CD4-positive, alpha-beta T cell (primary cell): ENCODE measurements at regions not wholly inside any gene's neighbourhood (a gene's known extent, or its start where the extent isn't known, plus 50 kb on each side); places are given as distances from the start of the nearest gene placed in this dataset.

ENCODE experiments used
- ATAC-seq: fragments of 200-7000 bp; cut with Tn5 transposase; one replicate; pipeline ENCODE4 v1.10.0; 2022; ENCODE audit warnings: mild to moderate bottlenecking; ENCODE audit not compliant: poor library complexity
- CTCF ChIA-PET: fragments of 350-600 bp; sonication (Branson Sonifier 250); formaldehyde crosslinking; loops from one replicate; lab custom pipeline; 2021; ENCODE audit warnings: antibody characterized with exemption, inconsistent platforms; lab: Charles Lee
- POLR2A ChIA-PET: fragments of 350-600 bp; sonication (Branson Sonifier 250); formaldehyde crosslinking; loops from one replicate; lab custom pipeline; 2021; ENCODE audit warnings: antibody characterized with exemption, inconsistent platforms; lab: Charles Lee
- DNase-seq, 14 experiments: peaks; one replicate each; pipeline ENCODE4 v3.0.0-alpha.2; 2013 to 2020; ENCODE audit warnings: mixed read lengths in 2 of 14
- H3K27ac ChIP-seq, 2 donors: one replicate each; pipeline versions ENCODE4 v1.5.1 to v1.7.0; 2013; ENCODE audit warnings: low read length in 2 of 2, low read depth in 1 of 2, mild to moderate bottlenecking in 1 of 2
- H3K27me3 ChIP-seq, 2 experiments: 1 replicate in 1 of 2; 2 replicates in 1 of 2; pipeline versions ENCODE4 v1.6.1 to v1.7.0; 2013; ENCODE audit warnings: low read length in 2 of 2, control low read depth in 1 of 2, mild to moderate bottlenecking in 1 of 2, moderate library complexity in 1 of 2; ENCODE audit not compliant: insufficient read depth in 2 of 2, control insufficient read depth in 1 of 2
- H3K36me3 ChIP-seq: one replicate; pipeline ENCODE4 v1.6.1; 2013; ENCODE audit warnings: low read length, control low read depth; ENCODE audit not compliant: insufficient read depth
- H3K4me1 ChIP-seq: one replicate; pipeline ENCODE4 v1.6.1; 2013; ENCODE audit warnings: low read length, control low read depth; ENCODE audit not compliant: insufficient read depth
- H3K4me3 ChIP-seq: one replicate; pipeline ENCODE4 v1.5.1; 2013; ENCODE audit warnings: mild to moderate bottlenecking, low read length, moderate library complexity
- H3K9me3 ChIP-seq, 2 experiments: 1 replicate in 1 of 2; 2 replicates in 1 of 2; pipeline versions ENCODE4 v1.6.1 to v1.7.0; 2013; ENCODE audit warnings: low read length in 2 of 2, mild to moderate bottlenecking in 2 of 2, control low read depth in 1 of 2, moderate library complexity in 1 of 2; ENCODE audit not compliant: control insufficient read depth in 1 of 2, insufficient read depth in 1 of 2
- H3K27ac Mint-ChIP-seq: one replicate; pipeline ENCODE4 v1.8.0; 2020; ENCODE audit warnings: mixed read lengths
- H3K27me3 Mint-ChIP-seq: one replicate; pipeline ENCODE4 v1.8.0; 2021; ENCODE audit warnings: mixed read lengths
- H3K36me3 Mint-ChIP-seq: one replicate; pipeline ENCODE4 v1.8.0; 2021; ENCODE audit warnings: low read depth, mixed read lengths
- H3K4me1 Mint-ChIP-seq: one replicate; pipeline ENCODE4 v1.8.0; 2021; ENCODE audit warnings: low read depth, mixed read lengths
- H3K4me3 Mint-ChIP-seq: one replicate; pipeline ENCODE4 v1.8.0; 2020; ENCODE audit warnings: mild to moderate bottlenecking, mixed read lengths
- H3K9me3 Mint-ChIP-seq: one replicate; pipeline ENCODE4 v1.8.0; 2020; ENCODE audit warnings: mixed read lengths
- CTCF ChIP-seq: fragments of 200-600 bp; IDR thresholded peaks from one replicate; pipeline ENCODE4 v1.8.0; 2022; ENCODE audit warnings: antibody characterized with exemption, mild to moderate bottlenecking
- intact Hi-C, 2 experiments: fragments of 100-400 bp; cut with DNase I in 1 of 2; cut with micrococcal nuclease in 1 of 2; formaldehyde crosslinking; loops; one replicate each; pipeline versions ENCODE4 v1.15.1 to v1.9.0; 2023 to 2025; cut with DNase I, micrococcal nuclease

- no peaks in the 10 kb centered on the region for H3K36me3 ChIP-seq
- POLR2A ChIA-PET, result no interaction called here
- ATAC-seq (no peak), DNase-seq (no peak)
- H3K4me1 ChIP-seq, result no peaks in the 10 kb centered on the region
- Mint-ChIP-seq H3K36me3 (no peaks in the 10 kb centered on the region), H3K27me3 (no peaks in the 10 kb centered on the region), H3K4me3 (no peak overlapping the region), H3K9me3 (no peaks in the 10 kb centered on the region), H3K27ac (no peak overlapping the region), H3K4me1 (no peaks in the 10 kb centered on the region)
- peaks cover 0 to 8% of the 10 kb centered on the region in 2 experiments for H3K9me3 ChIP-seq
- intact Hi-C loops, result no loop called here
- CTCF ChIA-PET, result no interaction called here
- no peak overlapping the region for H3K4me3 ChIP-seq
- TF ChIP-seq CTCF, result no peak
- no peak overlapping the region for H3K27ac ChIP-seq
- H3K27me3 ChIP-seq, result no peaks in the 10 kb centered on the region
Measured at GRCh38 chr11:127115844-127116243, 115.3 kb upstream of the KIRREL3 start.

- Mint-ChIP-seq H3K4me1 (no peaks in the 10 kb centered on the region), H3K36me3 (no peaks in the 10 kb centered on the region), H3K27me3 (peaks cover 6% of the 10 kb centered on the region), H3K4me3 (no peak overlapping the region), H3K27ac (no peak overlapping the region), H3K9me3 (no peaks in the 10 kb centered on the region)
- no peak for DNase-seq
- Histone ChIP-seq H3K4me3 (no peak overlapping the region), H3K4me1 (no peaks in the 10 kb centered on the region), H3K27ac (no peak overlapping the region), H3K9me3 (peaks cover 0 to 4% of the 10 kb centered on the region in 2 experiments), H3K36me3 (no peaks in the 10 kb centered on the region), H3K27me3 (no peaks in the 10 kb centered on the region)
- ATAC-seq, result no peak
- ChIA-PET CTCF (no interaction called here), POLR2A (no interaction called here)
- TF ChIP-seq CTCF, result no peak
- intact Hi-C loops, result no loop called here
Measured at GRCh38 chr11:127114035-127114434, 113.5 kb upstream of the KIRREL3 start.

GRCh38 chr11:127110542-127110941 lies 110.0 kb upstream of the KIRREL3 start:
- Mint-ChIP-seq H3K9me3 (no peaks in the 10 kb centered on the region), H3K36me3 (no peaks in the 10 kb centered on the region), H3K27ac (no peak overlapping the region), H3K4me3 (no peak overlapping the region), H3K4me1 (no peaks in the 10 kb centered on the region), H3K27me3 (peaks cover 6% of the 10 kb centered on the region)
- no peak for DNase-seq
- Histone ChIP-seq H3K27me3 (no peaks in the 10 kb centered on the region), H3K27ac (no peak overlapping the region), H3K4me3 (no peak overlapping the region), H3K4me1 (no peaks in the 10 kb centered on the region), H3K36me3 (no peaks in the 10 kb centered on the region), H3K9me3 (peaks cover 0 to 5% of the 10 kb centered on the region in 2 experiments)
- ChIA-PET POLR2A (no interaction called here), CTCF (no interaction called here)
- TF ChIP-seq CTCF, result no peak
- intact Hi-C loops, result no loop called here
- ATAC-seq, result no peak
